HEK293T (cell line): ENCODE measurements at regions not wholly inside any gene's neighbourhood (a gene's known extent, or its start where the extent isn't known, plus 50 kb on each side); places are given as distances from the start of the nearest gene placed in this dataset.
A peak's percentile ranks its signal among the peaks of the same experiment; 100 is the strongest.

Experiments used
- CTCF ChIA-PET: fragments of 350-600 bp; formaldehyde crosslinking; extraction: SDS; loops from one replicate; lab custom pipeline; 2021; ENCODE audit warnings: antibody characterized with exemption, inconsistent platforms; lab: Yijun Ruan, JAX
- POLR2A ChIA-PET: fragments of 350-600 bp; formaldehyde crosslinking; extraction: SDS; loops from one replicate; lab custom pipeline; 2020; ENCODE audit warnings: antibody characterized with exemption, inconsistent platforms; lab: Yijun Ruan, JAX
- DNase-seq: peaks from one replicate; pipeline ENCODE4 v3.0.0; 2012; ENCODE audit warnings: mixed read lengths; ENCODE audit errors: extremely low spot score
- ARNT ChIP-seq: fragments of 450-650 bp; IDR thresholded peaks from 2 replicates; pipeline ENCODE4 v1.6.1; 2017; ENCODE audit warnings: mild to moderate bottlenecking
- BHLHE40 ChIP-seq: fragments of 450-650 bp; IDR thresholded peaks from 2 replicates; pipeline ENCODE4 v1.6.1; 2016; ENCODE audit warnings: mild to moderate bottlenecking, moderate library complexity, borderline replicate concordance
- CTBP1 ChIP-seq: fragments of 450-650 bp; IDR thresholded peaks from 2 replicates; pipeline ENCODE4 v1.6.1; 2016; ENCODE audit warnings: borderline replicate concordance
- ELF4 ChIP-seq: fragments of 450-650 bp; IDR thresholded peaks from 2 replicates; pipeline ENCODE4 v1.6.1; 2017; ENCODE audit warnings: antibody characterized with exemption
- FOXA1 ChIP-seq: fragments of 450-650 bp; IDR thresholded peaks from 2 replicates; pipeline ENCODE4 v1.6.1; 2016; ENCODE audit warnings: mild to moderate bottlenecking
- FOXK2 ChIP-seq: fragments of 450-650 bp; IDR thresholded peaks from 2 replicates; pipeline ENCODE4 v1.6.1; 2016; ENCODE audit warnings: mild to moderate bottlenecking
- FOXM1 ChIP-seq: fragments of 450-650 bp; IDR thresholded peaks from 2 replicates; pipeline ENCODE4 v1.6.1; 2017; ENCODE audit warnings: mild to moderate bottlenecking, borderline replicate concordance
- HDGF ChIP-seq: fragments of 450-650 bp; IDR thresholded peaks from 2 replicates; pipeline ENCODE4 v1.6.1; 2017; ENCODE audit warnings: antibody characterized with exemption, borderline replicate concordance
- L3MBTL2 ChIP-seq: fragments of 450-650 bp; conservative IDR thresholded peaks from 2 replicates; pipeline ENCODE4 v1.6.1; 2016; ENCODE audit warnings: mild to moderate bottlenecking
- LEF1 ChIP-seq: fragments of 450-650 bp; IDR thresholded peaks from 2 replicates; pipeline ENCODE4 v1.6.1; 2017; ENCODE audit warnings: mild to moderate bottlenecking, borderline replicate concordance
- NFRKB ChIP-seq: fragments of 450-650 bp; IDR thresholded peaks from 2 replicates; pipeline ENCODE4 v1.6.1; 2016; ENCODE audit warnings: mild to moderate bottlenecking, moderate library complexity
- PKNOX1 ChIP-seq: fragments of 450-650 bp; IDR thresholded peaks from 2 replicates; pipeline ENCODE4 v1.6.1; 2016
- SP1 ChIP-seq: fragments of 450-650 bp; IDR thresholded peaks from 2 replicates; pipeline ENCODE4 v1.6.1; 2017
- SUZ12 ChIP-seq: fragments of 450-650 bp; IDR thresholded peaks from 2 replicates; pipeline ENCODE4 v1.6.1; 2016; ENCODE audit warnings: mild to moderate bottlenecking
- TARDBP ChIP-seq: fragments of 450-650 bp; IDR thresholded peaks from 2 replicates; pipeline ENCODE4 v1.6.1; 2016
- ZNF384 ChIP-seq: fragments of 450-650 bp; IDR thresholded peaks from 2 replicates; pipeline ENCODE4 v1.6.1; 2016

- CTCF ChIA-PET = interaction anchor here (0.8 to 3.8 kb wide), 3 partner anchors 12 to 39 kb away, joined by 3 to 37 read pairs (median 4); no protein-coding TSS in a partner anchor
- DNase-seq = peak; percentile 14
These were observed 406.2 kb upstream of the RARB start for GRCh38 chr3:25021816-25022215.

GRCh38 chr3:25023876-25024275 lies 404.2 kb upstream of the RARB start:
- ChIA-PET CTCF (interaction anchor here (3.8 kb wide), 1 partner anchor 10 kb away, joined by 37 read pairs; no protein-coding TSS in a partner anchor), POLR2A (no interaction called here)
- no peak for TF ChIP-seq CTBP1
- TF ChIP-seq NFRKB = no peak
- no peak for TF ChIP-seq FOXM1
- no peak for TF ChIP-seq SP1
- TF ChIP-seq L3MBTL2 = no peak
- no peak for TF ChIP-seq TARDBP
- no peak for TF ChIP-seq BHLHE40
- no peak for TF ChIP-seq LEF1
- TF ChIP-seq FOXA1 = no peak
- no peak for TF ChIP-seq HDGF
- no peak for TF ChIP-seq ELF4
- no peak for TF ChIP-seq SUZ12
- TF ChIP-seq ZNF384 = no peak
- no peak for TF ChIP-seq FOXK2
- no peak for TF ChIP-seq ARNT
- no peak for TF ChIP-seq PKNOX1
- no peak for DNase-seq

More at GRCh38 chr3:25021816-25022215, 406.2 kb upstream of the RARB start:
- POLR2A ChIA-PET = no interaction called here
- TF ChIP-seq FOXM1 (no peak), CTBP1 (no peak), SUZ12 (no peak), ELF4 (no peak), PKNOX1 (no peak), NFRKB (no peak), SP1 (no peak), ARNT (no peak), FOXA1 (no peak), BHLHE40 (no peak), ZNF384 (no peak), L3MBTL2 (no peak)

GRCh38 chr3:25025236-25025635 lies 402.8 kb upstream of the RARB start:
- ChIA-PET POLR2A (no interaction called here), CTCF (no interaction called here)
- TF ChIP-seq ZNF384 = no peak
- TF ChIP-seq L3MBTL2 = no peak
- TF ChIP-seq SUZ12 = no peak
- DNase-seq = no peak

- ChIA-PET CTCF (no interaction called here), POLR2A (no interaction called here)
- no peak for DNase-seq
These were observed 400.4 kb upstream of the RARB start for GRCh38 chr3:25027650-25028049.

GRCh38 chr3:25029820-25030219 lies 398.2 kb upstream of the RARB start:
- POLR2A ChIA-PET = no interaction called here
- no peak for DNase-seq
- CTCF ChIA-PET = no interaction called here
- TF ChIP-seq ZNF384 = no peak
- no peak for TF ChIP-seq CTBP1
- no peak for TF ChIP-seq FOXM1
- TF ChIP-seq HDGF = no peak
- no peak for TF ChIP-seq L3MBTL2
- no peak for TF ChIP-seq ELF4
- no peak for TF ChIP-seq SUZ12

More at GRCh38 chr3:25027650-25028049, 400.4 kb upstream of the RARB start:
- TF ChIP-seq BHLHE40 (no peak), SUZ12 (no peak), ARNT (no peak), CTBP1 (no peak), TARDBP (no peak), FOXK2 (no peak), SP1 (no peak), L3MBTL2 (no peak), ZNF384 (no peak), ELF4 (no peak), HDGF (no peak), PKNOX1 (no peak), FOXM1 (no peak), NFRKB (no peak), FOXA1 (no peak)

- ChIA-PET CTCF (interaction anchor here (1.0 to 4.3 kb wide), 3 partner anchors 10 to 37 kb away, joined by 4 to 37 read pairs (median 7); no protein-coding TSS in a partner anchor), POLR2A (no interaction called here)
- TF ChIP-seq TARDBP = no peak
- TF ChIP-seq FOXA1 = no peak
- no peak for TF ChIP-seq SUZ12
- TF ChIP-seq BHLHE40 = no peak
- TF ChIP-seq CTBP1 = no peak
- DNase-seq = no peak
These were observed 395.7 kb upstream of the RARB start for GRCh38 chr3:25032344-25032743.

- no peak for TF ChIP-seq CTBP1
- no peak for TF ChIP-seq L3MBTL2
- no peak for TF ChIP-seq LEF1
- TF ChIP-seq SP1 = no peak
- no peak for TF ChIP-seq TARDBP
- no peak for TF ChIP-seq HDGF
- no peak for TF ChIP-seq BHLHE40
- TF ChIP-seq ELF4 = no peak
- TF ChIP-seq SUZ12 = no peak
- TF ChIP-seq ARNT = no peak
- no peak for TF ChIP-seq FOXK2
- no peak for TF ChIP-seq PKNOX1
- TF ChIP-seq FOXA1 = no peak
- TF ChIP-seq FOXM1 = no peak
- TF ChIP-seq NFRKB = no peak
- no peak for TF ChIP-seq ZNF384
- CTCF ChIA-PET = interaction anchor here (0.6 to 4.3 kb wide), 22 partner anchors 9 to 560 kb away, joined by 3 to 37 read pairs (median 4); no protein-coding TSS in a partner anchor
- POLR2A ChIA-PET = no interaction called here
- DNase-seq = peak; percentile 77
These were observed 394.5 kb upstream of the RARB start for GRCh38 chr3:25033407-25034029.
